ENCODE measurements at regions not wholly inside any gene's neighbourhood (a gene's known extent, or its start where the extent isn't known, plus 50 kb on each side); places are given as distances from the start of the nearest gene placed in this dataset.

DNA sequence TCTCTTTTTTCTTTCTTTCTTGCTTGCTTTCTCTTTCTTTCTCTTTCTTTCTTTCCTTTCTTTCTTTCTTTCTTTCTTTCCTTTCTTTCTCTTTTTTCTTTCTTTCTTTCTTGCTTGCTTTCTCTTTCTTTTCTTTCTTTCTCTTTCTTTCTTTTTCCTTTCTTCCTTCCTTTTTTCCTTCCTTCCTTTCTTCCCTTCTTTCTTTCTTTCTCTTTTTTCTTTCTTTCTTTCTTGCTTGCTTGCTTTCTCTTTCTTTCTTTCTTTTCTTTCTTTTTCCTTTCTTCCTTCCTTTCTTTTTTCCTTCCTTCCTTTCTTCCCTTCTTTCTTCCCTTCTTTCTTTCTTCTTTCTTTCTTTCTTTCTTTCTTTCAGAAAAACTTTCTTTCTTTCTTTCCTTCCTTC is 108.1 kb upstream of the SHOX start:
- no peak overlapping the region for H2AFZ ChIP-seq (ENCODE audit: low read depth, low read length)
- TF ChIP-seq, protein P1, sequence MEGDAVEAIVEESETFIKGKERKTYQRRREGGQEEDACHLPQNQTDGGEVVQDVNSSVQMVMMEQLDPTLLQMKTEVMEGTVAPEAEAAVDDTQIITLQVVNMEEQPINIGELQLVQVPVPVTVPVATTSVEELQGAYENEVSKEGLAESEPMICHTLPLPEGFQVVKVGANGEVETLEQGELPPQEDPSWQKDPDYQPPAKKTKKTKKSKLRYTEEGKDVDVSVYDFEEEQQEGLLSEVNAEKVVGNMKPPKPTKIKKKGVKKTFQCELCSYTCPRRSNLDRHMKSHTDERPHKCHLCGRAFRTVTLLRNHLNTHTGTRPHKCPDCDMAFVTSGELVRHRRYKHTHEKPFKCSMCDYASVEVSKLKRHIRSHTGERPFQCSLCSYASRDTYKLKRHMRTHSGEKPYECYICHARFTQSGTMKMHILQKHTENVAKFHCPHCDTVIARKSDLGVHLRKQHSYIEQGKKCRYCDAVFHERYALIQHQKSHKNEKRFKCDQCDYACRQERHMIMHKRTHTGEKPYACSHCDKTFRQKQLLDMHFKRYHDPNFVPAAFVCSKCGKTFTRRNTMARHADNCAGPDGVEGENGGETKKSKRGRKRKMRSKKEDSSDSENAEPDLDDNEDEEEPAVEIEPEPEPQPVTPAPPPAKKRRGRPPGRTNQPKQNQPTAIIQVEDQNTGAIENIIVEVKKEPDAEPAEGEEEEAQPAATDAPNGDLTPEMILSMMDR (IDR thresholded peaks at IDR 0.05; ENCODE audit: borderline replicate concordance, extremely low read depth, low read length, poor library complexity, severe bottlenecking): no peak
- no peaks in the 10 kb centered on the region for H3K36me3 ChIP-seq (ENCODE audit: insufficient read depth, low read length)
- H3K4me3 ChIP-seq (ENCODE audit: low read depth in 1 of 2, low read length in 2 of 2): no peak overlapping the region
- H3K4me2 ChIP-seq (ENCODE audit: insufficient read depth, low read length): no peak overlapping the region
- no peaks in the 10 kb centered on the region for H3K79me2 ChIP-seq (ENCODE audit: insufficient read depth, low read length)
- no peaks in the 10 kb centered on the region for H3K27me3 ChIP-seq (ENCODE audit: insufficient read depth, low read length, poor library complexity)
- no peak overlapping the region for H3K9ac ChIP-seq (ENCODE audit: low read depth, low read length)
- no peak for DNase-seq
- H3K9me3 ChIP-seq (ENCODE audit: insufficient read depth, low read length, severe bottlenecking): peaks cover 4% of the 10 kb centered on the region
- H4K20me1 ChIP-seq (ENCODE audit: insufficient read depth, low read length): no peaks in the 10 kb centered on the region
- no peak for ATAC-seq (ENCODE audit: insufficient read depth, low read depth)
- H3K4me1 ChIP-seq (ENCODE audit: insufficient read depth, low read length): no peaks in the 10 kb centered on the region
- no peak overlapping the region for H3K27ac ChIP-seq (ENCODE audit: low read length)

DNA sequence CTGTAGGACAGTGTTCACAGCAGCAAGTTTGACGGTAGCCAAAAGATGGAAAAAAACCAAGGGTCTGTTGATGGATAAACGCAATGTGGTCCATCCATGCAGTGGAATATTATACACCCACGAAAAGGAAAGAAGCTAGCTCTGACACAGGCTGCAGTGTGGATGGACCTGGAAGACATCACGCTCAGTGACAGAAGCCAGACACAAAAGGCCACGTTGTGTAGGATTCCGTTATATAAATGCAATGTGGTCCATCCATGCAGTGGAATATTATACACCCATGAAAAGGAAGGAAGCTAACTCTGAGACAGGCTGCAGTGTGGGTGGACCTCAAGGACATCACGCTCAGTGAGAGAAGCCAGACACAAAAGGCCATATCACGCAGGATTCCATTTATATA is 105.5 kb upstream of the SHOX start:
- Histone ChIP-seq H3K4me1 (ENCODE audit: insufficient read depth, low read length) (no peaks in the 10 kb centered on the region), H3K27ac (ENCODE audit: low read length) (no peak overlapping the region), H4K20me1 (ENCODE audit: insufficient read depth, low read length) (no peaks in the 10 kb centered on the region), H3K9me3 (ENCODE audit: insufficient read depth, low read length, severe bottlenecking) (peaks cover 4% of the 10 kb centered on the region), H3K4me3 (ENCODE audit: low read depth in 1 of 2, low read length in 2 of 2) (no peak overlapping the region), H3K4me2 (ENCODE audit: insufficient read depth, low read length) (no peak overlapping the region), H3K9ac (ENCODE audit: low read depth, low read length) (no peak overlapping the region), H3K36me3 (ENCODE audit: insufficient read depth, low read length) (no peaks in the 10 kb centered on the region), H3K79me2 (ENCODE audit: insufficient read depth, low read length) (no peaks in the 10 kb centered on the region), H3K27me3 (ENCODE audit: insufficient read depth, low read length, poor library complexity) (no peaks in the 10 kb centered on the region), H2AFZ (ENCODE audit: low read depth, low read length) (no peak overlapping the region)
- ATAC-seq (ENCODE audit: insufficient read depth, low read depth) (no peak), DNase-seq (no peak)
- TF ChIP-seq, protein P1 (IDR thresholded peaks at IDR 0.05; ENCODE audit: borderline replicate concordance, extremely low read depth, low read length, poor library complexity, severe bottlenecking): no peak
- no peak for TF ChIP-seq EZH2 (IDR thresholded peaks at IDR 0.05; ENCODE audit: borderline replicate concordance, low read depth, low read length, severe bottlenecking)

DNA sequence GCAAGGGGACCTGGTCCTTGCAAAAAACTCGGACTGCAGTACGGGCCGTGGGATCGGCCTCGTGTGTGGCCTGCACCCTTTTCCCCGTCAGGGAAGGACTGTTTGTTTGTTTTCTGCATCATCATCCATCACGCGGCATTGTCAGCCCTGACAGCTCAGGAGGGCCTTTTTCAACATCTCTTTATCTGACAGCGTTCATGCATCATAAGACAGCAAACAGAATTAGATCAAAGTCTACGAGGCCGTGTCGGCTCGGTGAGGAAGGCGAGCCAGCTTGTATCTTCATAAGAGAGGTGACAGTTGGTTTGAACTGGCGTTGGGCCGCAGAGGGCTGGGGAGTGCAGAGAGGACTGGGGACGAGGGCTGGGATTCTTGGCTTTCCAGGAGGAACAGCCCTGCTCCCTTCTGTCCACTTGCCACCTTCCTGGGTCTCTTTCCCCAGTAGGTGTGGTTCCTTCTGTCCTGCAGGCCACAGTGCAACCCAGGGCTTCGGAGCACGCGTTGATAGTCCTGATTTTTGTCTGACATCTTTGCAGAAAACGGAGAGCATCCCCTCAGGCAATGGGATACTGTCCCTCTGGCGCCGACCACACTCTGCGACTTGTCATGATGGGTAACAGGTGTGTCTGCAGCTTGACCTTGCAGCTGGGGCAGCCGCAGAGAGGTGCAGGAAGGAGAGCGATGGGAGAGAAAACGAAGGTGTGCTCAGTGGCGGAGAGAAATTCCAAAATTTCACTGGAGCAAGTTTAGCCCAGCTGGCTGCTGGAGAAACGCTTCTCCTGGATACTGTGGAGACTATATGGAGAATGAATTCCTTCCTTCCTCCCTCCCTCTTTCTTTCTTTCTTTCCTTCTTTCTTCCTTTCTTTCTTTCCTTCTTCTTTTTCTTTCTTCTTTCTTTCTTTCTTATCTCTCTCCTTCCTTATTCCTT is 104.0 kb upstream of the SHOX start:
- no peaks in the 10 kb centered on the region for H3K36me3 ChIP-seq (ENCODE audit: insufficient read depth, low read length)
- peaks cover 4% of the 10 kb centered on the region for H3K9me3 ChIP-seq (ENCODE audit: insufficient read depth, low read length, severe bottlenecking)
- no peaks in the 10 kb centered on the region for H3K79me2 ChIP-seq (ENCODE audit: insufficient read depth, low read length)
- no peak for TF ChIP-seq EZH2 (IDR thresholded peaks at IDR 0.05; ENCODE audit: borderline replicate concordance, low read depth, low read length, severe bottlenecking)
- TF ChIP-seq, protein P1 (IDR thresholded peaks at IDR 0.05; ENCODE audit: borderline replicate concordance, extremely low read depth, low read length, poor library complexity, severe bottlenecking): no peak
- no peak overlapping the region for H3K27ac ChIP-seq (ENCODE audit: low read length)
- no peak overlapping the region for H3K9ac ChIP-seq (ENCODE audit: low read depth, low read length)
- no peaks in the 10 kb centered on the region for H3K27me3 ChIP-seq (ENCODE audit: insufficient read depth, low read length, poor library complexity)
- no peak overlapping the region for H3K4me3 ChIP-seq (ENCODE audit: low read depth in 1 of 2, low read length in 2 of 2)
- no peak for ATAC-seq (ENCODE audit: insufficient read depth, low read depth)
- H4K20me1 ChIP-seq (ENCODE audit: insufficient read depth, low read length): no peaks in the 10 kb centered on the region
- no peak overlapping the region for H3K4me2 ChIP-seq (ENCODE audit: insufficient read depth, low read length)
- DNase-seq: no peak
- no peaks in the 10 kb centered on the region for H3K4me1 ChIP-seq (ENCODE audit: insufficient read depth, low read length)
- H2AFZ ChIP-seq (ENCODE audit: low read depth, low read length): no peak overlapping the region
